Activated CD4-positive, alpha-beta memory T cell treated with anti-CD3 and anti-CD28 coated beads, Interleukin-2, amount 10 ng/mL, durations not matched to agents 7 days and 5 days (primary cell): ENCODE measurements at regions not wholly inside any gene's neighbourhood (a gene's known extent, or its start where the extent isn't known, plus 50 kb on each side); places are given as distances from the start of the nearest gene placed in this dataset.

Experiments used
- CTCF ChIA-PET: fragments of 350-600 bp; sonication (Branson Sonifier 250); formaldehyde crosslinking; loops from one replicate; lab custom pipeline; 2021; ENCODE audit warnings: antibody characterized with exemption, inconsistent platforms; lab: Charles Lee
- POLR2A ChIA-PET: fragments of 350-600 bp; sonication (Branson Sonifier 250); formaldehyde crosslinking; loops from one replicate; lab custom pipeline; 2021; ENCODE audit warnings: antibody characterized with exemption; lab: Charles Lee
- DNase-seq: peaks from one replicate; pipeline ENCODE4 v3.0.0-alpha.2; 2020
- H3K27ac Mint-ChIP-seq: one replicate; pipeline ENCODE4 v1.8.0; 2021; ENCODE audit warnings: mild to moderate bottlenecking, mixed read lengths
- H3K27me3 Mint-ChIP-seq: one replicate; pipeline ENCODE4 v1.8.0; 2021; ENCODE audit warnings: mixed read lengths
- H3K36me3 Mint-ChIP-seq: one replicate; pipeline ENCODE4 v1.8.0; 2021; ENCODE audit warnings: low read depth, mixed read lengths
- H3K4me1 Mint-ChIP-seq: one replicate; pipeline ENCODE4 v1.8.0; 2021; ENCODE audit warnings: mixed read lengths
- H3K4me3 Mint-ChIP-seq: one replicate; pipeline ENCODE4 v1.8.0; 2021; ENCODE audit warnings: mild to moderate bottlenecking, mixed read lengths
- H3K9me3 Mint-ChIP-seq: one replicate; pipeline ENCODE4 v1.8.0; 2021; ENCODE audit warnings: mixed read lengths

GRCh38 chr4:79540143-79540542 is 132.1 kb upstream of the GK2 start:
- Mint-ChIP-seq H3K27ac (no peak overlapping the region), H3K4me1 (no peaks in the 10 kb centered on the region), H3K36me3 (no peaks in the 10 kb centered on the region), H3K4me3 (no peak overlapping the region), H3K9me3 (no peaks in the 10 kb centered on the region), H3K27me3 (no peaks in the 10 kb centered on the region)
- no peak for DNase-seq
- ChIA-PET POLR2A (no interaction called here), CTCF (no interaction called here)

DNA sequence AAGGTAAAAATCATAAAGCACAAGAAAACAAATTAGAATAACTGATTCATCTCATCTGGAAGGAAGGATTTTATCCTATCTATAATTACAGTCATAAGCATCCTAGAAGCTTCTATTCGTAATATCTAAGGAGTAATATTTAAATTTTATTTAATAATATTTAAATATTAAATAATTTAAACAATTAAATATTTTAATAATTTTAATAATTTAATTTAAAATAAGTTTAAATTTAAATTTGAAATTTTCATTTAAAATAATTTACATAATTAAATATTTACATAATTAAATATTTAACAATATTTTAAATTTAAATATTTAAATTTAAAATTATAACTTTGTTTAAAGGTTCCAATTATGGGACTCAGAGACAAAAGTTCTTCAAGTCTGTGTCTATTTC is 127.5 kb upstream of the GK2 start:
- Mint-ChIP-seq H3K27ac (no peak overlapping the region), H3K4me3 (no peak overlapping the region), H3K27me3 (peaks cover 5% of the 10 kb centered on the region), H3K36me3 (no peaks in the 10 kb centered on the region), H3K9me3 (no peaks in the 10 kb centered on the region), H3K4me1 (no peaks in the 10 kb centered on the region)
- no peak for DNase-seq
- ChIA-PET POLR2A (no interaction called here), CTCF (no interaction called here)

- Mint-ChIP-seq H3K27ac (no peak overlapping the region), H3K27me3 (peaks cover 12% of the 10 kb centered on the region), H3K36me3 (no peaks in the 10 kb centered on the region), H3K9me3 (no peaks in the 10 kb centered on the region), H3K4me3 (no peak overlapping the region), H3K4me1 (peaks cover 3% of the 10 kb centered on the region)
- DNase-seq = no peak
- ChIA-PET CTCF (no interaction called here), POLR2A (no interaction called here)
Measured at GRCh38 chr4:79528241-79528706, 120.2 kb upstream of the GK2 start.

DNA sequence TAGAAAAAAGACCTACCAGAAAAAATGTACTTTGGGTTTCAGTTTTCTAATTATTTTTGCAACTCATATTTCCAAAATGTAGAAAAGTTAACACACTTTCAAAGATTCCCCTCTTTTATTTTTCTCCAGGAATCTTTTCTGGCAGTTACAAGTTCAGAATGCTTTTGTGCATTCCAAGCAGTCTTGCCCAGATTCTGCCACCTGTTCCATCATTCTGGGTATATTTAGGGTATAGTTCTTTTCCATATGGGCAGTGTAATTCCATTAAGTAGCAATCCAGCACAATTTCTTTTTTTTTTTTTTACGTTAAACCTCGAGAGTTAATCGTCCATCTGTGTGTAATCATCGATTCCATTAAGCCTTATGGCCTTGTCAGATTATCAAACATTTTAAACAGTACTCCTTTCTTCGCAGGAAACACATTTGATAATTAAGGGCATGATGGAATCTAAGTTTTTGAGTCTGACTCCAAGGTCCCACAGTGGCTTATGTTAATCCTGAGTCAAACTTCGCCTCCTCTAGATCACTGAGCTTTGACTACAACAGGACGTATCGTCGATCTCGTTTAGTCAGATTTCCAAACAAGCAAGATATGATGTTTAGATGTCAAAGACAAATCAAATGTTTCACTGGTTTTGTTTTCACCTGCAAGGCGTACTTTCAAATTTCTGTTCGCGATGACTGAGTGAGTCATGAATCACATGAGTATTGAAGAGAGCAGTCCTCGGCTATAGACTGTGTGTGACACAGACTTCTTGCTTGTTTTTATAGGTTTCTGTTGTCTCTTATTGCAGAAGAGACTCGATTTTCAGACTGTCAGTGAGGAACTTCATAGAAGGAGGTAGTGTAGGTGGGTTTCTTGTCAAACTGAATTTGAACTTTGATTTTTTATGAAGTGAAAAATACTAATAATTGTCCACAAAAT is 118.9 kb upstream of the GK2 start:
- ChIA-PET POLR2A (no interaction called here), CTCF (no interaction called here)
- peaks cover 12% of the 10 kb centered on the region for H3K27me3 Mint-ChIP-seq
- H3K4me1 Mint-ChIP-seq = peaks cover 3% of the 10 kb centered on the region
- no peak overlapping the region for H3K4me3 Mint-ChIP-seq
- no peaks in the 10 kb centered on the region for H3K36me3 Mint-ChIP-seq
- no peak for DNase-seq
- H3K9me3 Mint-ChIP-seq = no peaks in the 10 kb centered on the region
- no peak overlapping the region for H3K27ac Mint-ChIP-seq

DNA sequence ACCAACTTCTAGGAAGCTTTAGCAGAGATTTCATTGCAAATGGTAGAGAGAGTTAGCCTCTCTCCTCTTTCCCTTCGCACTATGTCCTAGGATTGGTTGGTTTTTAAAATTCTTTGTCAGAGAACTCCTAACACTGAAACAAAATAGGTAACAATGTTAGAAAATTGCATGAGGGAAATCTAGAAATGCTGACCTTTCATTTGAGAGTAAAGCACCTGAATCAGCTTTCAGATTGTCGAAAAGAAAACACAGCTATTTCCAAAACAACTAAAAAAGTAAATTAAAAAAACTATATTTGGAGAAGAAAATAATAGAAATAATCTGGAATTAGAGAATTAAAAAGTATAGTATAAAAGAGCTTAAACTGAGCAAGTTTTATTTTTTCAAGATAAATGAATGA is 108.1 kb upstream of the GK2 start:
- CTCF ChIA-PET = no interaction called here
- H3K9me3 Mint-ChIP-seq = peaks cover 3% of the 10 kb centered on the region
- no peak for DNase-seq

GRCh38 chr4:79514621-79515329 is 106.7 kb upstream of the GK2 start:
- H3K27me3 Mint-ChIP-seq = peaks cover 9% of the 10 kb centered on the region
- H3K27ac Mint-ChIP-seq = no peak overlapping the region
- no peak overlapping the region for H3K4me3 Mint-ChIP-seq
- ChIA-PET CTCF (no interaction called here), POLR2A (no interaction called here)
- H3K36me3 Mint-ChIP-seq = no peaks in the 10 kb centered on the region
- H3K4me1 Mint-ChIP-seq = no peaks in the 10 kb centered on the region
- H3K9me3 Mint-ChIP-seq = peaks cover under 1% of the 10 kb centered on the region
- no peak for DNase-seq

More for the DNA sequence above, 108.1 kb upstream of the GK2 start:
- POLR2A ChIA-PET = no interaction called here
- H3K4me3 Mint-ChIP-seq = no peak overlapping the region
- no peaks in the 10 kb centered on the region for H3K36me3 Mint-ChIP-seq
- peaks cover 9% of the 10 kb centered on the region for H3K27me3 Mint-ChIP-seq
- no peak overlapping the region for H3K27ac Mint-ChIP-seq
- H3K4me1 Mint-ChIP-seq = no peaks in the 10 kb centered on the region

- ChIA-PET POLR2A (no interaction called here), CTCF (no interaction called here)
- no peaks in the 10 kb centered on the region for H3K9me3 Mint-ChIP-seq
- H3K27me3 Mint-ChIP-seq = peaks cover 9% of the 10 kb centered on the region
- no peak overlapping the region for H3K4me3 Mint-ChIP-seq
- no peaks in the 10 kb centered on the region for H3K36me3 Mint-ChIP-seq
- no peak overlapping the region for H3K27ac Mint-ChIP-seq
- H3K4me1 Mint-ChIP-seq = no peaks in the 10 kb centered on the region
- DNase-seq = no peak
Measured at GRCh38 chr4:79513576-79513975, 105.5 kb upstream of the GK2 start.

DNA sequence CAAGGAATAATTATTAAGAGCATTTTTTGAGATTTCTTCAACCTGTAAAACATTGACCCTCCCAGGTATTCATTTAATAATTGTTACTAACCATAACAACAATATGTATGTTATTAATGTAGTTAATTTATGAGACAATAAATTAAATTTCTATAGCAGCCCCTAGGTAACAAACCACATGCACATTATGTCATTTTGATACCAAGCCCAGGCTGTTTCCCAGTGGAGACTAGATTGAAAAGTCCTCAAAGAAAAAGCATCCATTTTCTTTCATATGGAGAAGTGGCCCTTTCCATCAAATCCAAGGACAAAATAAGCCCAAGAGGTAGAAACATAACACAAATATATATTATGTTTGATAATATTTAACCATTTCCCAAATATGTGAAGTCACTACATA is 104.3 kb upstream of the GK2 start:
- POLR2A ChIA-PET = no interaction called here
- Mint-ChIP-seq H3K27ac (no peak overlapping the region), H3K4me3 (no peak overlapping the region), H3K27me3 (peaks cover 9% of the 10 kb centered on the region), H3K36me3 (no peaks in the 10 kb centered on the region), H3K9me3 (no peaks in the 10 kb centered on the region), H3K4me1 (no peaks in the 10 kb centered on the region)
- DNase-seq = no peak
- CTCF ChIA-PET = no interaction called here

DNA sequence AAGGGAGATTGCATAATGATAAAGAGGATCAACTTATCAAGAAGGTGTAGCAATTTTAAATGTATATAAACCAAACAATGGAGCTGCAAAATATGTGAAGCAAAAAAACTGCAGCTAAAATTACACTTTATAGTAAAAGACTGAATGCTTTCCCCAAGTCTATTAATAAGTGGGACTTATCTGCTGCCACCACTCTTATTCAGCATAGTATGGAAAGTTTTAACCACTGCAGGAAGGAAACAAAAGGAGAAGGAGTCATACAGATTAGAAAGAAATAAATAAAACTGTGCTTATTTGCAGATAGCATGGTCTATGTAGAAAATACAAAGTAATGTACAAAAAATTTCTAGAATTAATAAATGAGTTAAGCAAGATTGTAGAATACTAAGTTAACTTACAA is 94.1 kb upstream of the GK2 start:
- CTCF ChIA-PET = no interaction called here
- H3K4me1 Mint-ChIP-seq = no peaks in the 10 kb centered on the region
- H3K36me3 Mint-ChIP-seq = no peaks in the 10 kb centered on the region
- H3K27me3 Mint-ChIP-seq = peaks cover 2% of the 10 kb centered on the region
- POLR2A ChIA-PET = no interaction called here
- H3K9me3 Mint-ChIP-seq = no peaks in the 10 kb centered on the region
- no peak for DNase-seq
- no peak overlapping the region for H3K4me3 Mint-ChIP-seq
- H3K27ac Mint-ChIP-seq = no peak overlapping the region

DNA sequence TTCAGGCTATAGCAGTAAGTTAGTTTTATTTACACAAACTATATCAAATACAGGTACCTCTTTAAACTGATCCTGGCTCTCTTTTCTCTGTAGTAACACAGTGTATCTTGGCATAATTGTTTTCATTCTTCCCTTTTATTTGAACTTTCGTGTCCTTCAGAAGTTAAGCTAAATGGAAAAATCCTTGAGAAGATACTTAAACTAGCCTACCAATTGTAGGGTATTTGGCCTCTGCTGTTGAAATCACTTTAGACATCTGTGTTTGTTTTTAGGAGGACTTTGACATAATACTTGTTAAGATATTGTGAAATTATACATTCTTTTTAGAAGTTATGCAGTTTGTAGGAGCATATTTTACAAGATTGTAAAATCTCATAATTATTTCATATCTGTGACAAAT is 90.3 kb upstream of the GK2 start:
- Mint-ChIP-seq H3K4me1 (no peaks in the 10 kb centered on the region), H3K9me3 (no peaks in the 10 kb centered on the region), H3K27ac (no peak overlapping the region), H3K27me3 (no peaks in the 10 kb centered on the region), H3K36me3 (no peaks in the 10 kb centered on the region), H3K4me3 (no peak overlapping the region)
- POLR2A ChIA-PET = no interaction called here
- CTCF ChIA-PET = no interaction called here
- no peak for DNase-seq

- no peak overlapping the region for H3K4me3 Mint-ChIP-seq
- no peaks in the 10 kb centered on the region for H3K36me3 Mint-ChIP-seq
- ChIA-PET CTCF (no interaction called here), POLR2A (no interaction called here)
- H3K27me3 Mint-ChIP-seq = no peaks in the 10 kb centered on the region
- H3K27ac Mint-ChIP-seq = no peak overlapping the region
- H3K9me3 Mint-ChIP-seq = no peaks in the 10 kb centered on the region
- no peak for DNase-seq
- no peaks in the 10 kb centered on the region for H3K4me1 Mint-ChIP-seq
Measured at GRCh38 chr4:79497001-79497400, 89.0 kb upstream of the GK2 start.

DNA sequence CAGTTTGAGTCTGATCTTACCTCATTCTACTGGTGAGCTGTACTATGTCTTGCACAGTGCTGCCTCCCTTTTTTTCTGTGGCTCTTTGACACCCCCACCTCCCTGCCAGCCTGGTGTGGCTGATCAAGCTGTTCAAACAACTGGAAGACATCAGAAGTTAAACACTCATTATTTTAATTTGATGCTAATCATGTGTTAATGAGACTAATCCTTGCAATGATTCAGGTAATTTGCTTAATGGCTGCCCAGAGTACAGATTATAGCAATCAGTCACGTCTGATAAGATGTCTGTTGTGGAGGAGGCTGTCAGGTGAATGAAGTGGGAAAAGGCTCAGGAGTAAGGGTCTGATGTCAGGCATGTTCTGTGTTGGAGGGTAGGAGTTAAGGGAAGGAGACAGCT is 87.4 kb upstream of the GK2 start:
- POLR2A ChIA-PET = no interaction called here
- Mint-ChIP-seq H3K27ac (no peak overlapping the region), H3K4me1 (no peaks in the 10 kb centered on the region), H3K36me3 (no peaks in the 10 kb centered on the region), H3K4me3 (no peak overlapping the region), H3K9me3 (no peaks in the 10 kb centered on the region), H3K27me3 (no peaks in the 10 kb centered on the region)
- no peak for DNase-seq
- CTCF ChIA-PET = no interaction called here

DNA sequence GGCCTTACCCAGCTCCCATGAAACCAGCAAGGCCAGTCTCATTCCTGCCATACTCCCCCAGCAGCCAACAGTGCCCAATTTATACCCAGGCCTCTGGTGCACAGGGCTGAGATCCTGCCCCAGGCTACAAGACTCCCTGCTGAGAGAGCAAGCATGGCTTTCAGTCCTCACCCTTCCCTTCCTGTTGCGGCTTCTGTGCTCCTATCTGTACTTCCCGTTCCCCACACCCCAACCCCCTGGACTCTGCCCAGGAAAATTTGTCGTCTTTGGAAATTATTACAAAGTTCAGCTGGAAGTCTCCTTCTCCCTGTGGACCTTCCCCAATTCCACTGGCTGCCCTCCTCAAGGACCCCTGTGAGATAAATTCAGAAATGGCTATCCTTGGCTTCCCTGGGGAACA is 84.1 kb upstream of the GK2 start:
- no peaks in the 10 kb centered on the region for H3K4me1 Mint-ChIP-seq
- H3K36me3 Mint-ChIP-seq = no peaks in the 10 kb centered on the region
- CTCF ChIA-PET = no interaction called here
- POLR2A ChIA-PET = no interaction called here
- no peaks in the 10 kb centered on the region for H3K9me3 Mint-ChIP-seq
- no peaks in the 10 kb centered on the region for H3K27me3 Mint-ChIP-seq
- no peak overlapping the region for H3K4me3 Mint-ChIP-seq
- no peak for DNase-seq
- H3K27ac Mint-ChIP-seq = no peak overlapping the region

DNA sequence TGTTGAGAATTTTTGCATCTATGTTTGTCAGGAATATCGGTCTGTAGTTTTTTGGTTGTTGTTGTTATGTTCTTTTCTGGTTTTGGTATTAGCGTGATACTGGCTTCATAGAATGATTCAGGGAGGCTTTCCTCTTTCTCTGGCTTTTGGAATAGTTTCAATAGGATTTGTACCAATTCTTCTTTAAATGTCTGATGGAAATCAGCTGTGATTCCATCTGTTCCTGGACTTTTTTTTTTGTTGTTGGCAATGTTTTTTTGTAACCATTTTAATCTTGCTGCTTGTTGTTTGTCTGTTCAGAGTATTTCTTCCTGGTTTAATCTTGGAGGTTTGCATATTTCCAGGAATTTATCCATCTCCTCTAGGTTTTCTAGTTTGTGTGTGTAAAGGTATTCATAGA is 81.5 kb upstream of the GK2 start:
- POLR2A ChIA-PET = no interaction called here
- Mint-ChIP-seq H3K9me3 (no peaks in the 10 kb centered on the region), H3K4me1 (no peaks in the 10 kb centered on the region), H3K36me3 (no peaks in the 10 kb centered on the region), H3K27me3 (no peaks in the 10 kb centered on the region), H3K27ac (no peak overlapping the region), H3K4me3 (no peak overlapping the region)
- no peak for DNase-seq
- CTCF ChIA-PET = no interaction called here
